GM23338 (cell line): ENCODE measurements at regions not wholly inside any gene's neighbourhood (a gene's known extent, or its start where the extent isn't known, plus 50 kb on each side); places are given as distances from the start of the nearest gene placed in this dataset.

ENCODE experiments used
- ATAC-seq: fragments of 200-7000 bp; cut with Tn5 transposase; 3 replicates; pipeline ENCODE4 v1.9.1; 2020
- DNase-seq: peaks from one replicate; pipeline ENCODE4 v3.0.0-alpha.2; 2015; ENCODE audit warnings: low spot score
- H2AFZ ChIP-seq: fragments of 200-600 bp; sonication (generic); 2 replicates; pipeline ENCODE4 v1.8.0; 2016; ENCODE audit warnings: antibody characterized with exemption, mild to moderate bottlenecking, moderate library complexity
- H3F3A ChIP-seq: fragments of 200-600 bp; sonication (generic); replicated peaks from 2 replicates; pipeline ENCODE4 v1.8.0; 2017; ENCODE audit warnings: antibody characterized with exemption, mixed run types, low read depth
- H3K27ac ChIP-seq: fragments of 200-600 bp; sonication (generic); 2 replicates; pipeline ENCODE4 v1.6.1; 2016; ENCODE audit warnings: low read depth
- H3K27me3 ChIP-seq: fragments of 200-600 bp; sonication (generic); 2 replicates; pipeline ENCODE4 v1.8.0; 2016; ENCODE audit warnings: mild to moderate bottlenecking, mixed run types, moderate library complexity; ENCODE audit not compliant: insufficient read depth
- H3K36me3 ChIP-seq: fragments of 200-600 bp; sonication (generic); 2 replicates; pipeline ENCODE4 v1.8.0; 2016; ENCODE audit warnings: mild to moderate bottlenecking; ENCODE audit not compliant: insufficient read depth
- H3K4me1 ChIP-seq: fragments of 200-600 bp; sonication (generic); 2 replicates; pipeline ENCODE4 v1.8.0; 2016; ENCODE audit warnings: mild to moderate bottlenecking, moderate library complexity; ENCODE audit not compliant: insufficient read depth
- H3K4me2 ChIP-seq: fragments of 200-600 bp; sonication (generic); 2 replicates; pipeline ENCODE4 v1.7.1; 2017; ENCODE audit warnings: mixed run types
- H3K4me3 ChIP-seq: fragments of 200-600 bp; sonication (generic); 2 replicates; pipeline ENCODE4 v1.6.1; 2016; ENCODE audit warnings: mixed run types
- H3K79me2 ChIP-seq: fragments of 200-600 bp; sonication (generic); replicated peaks from 2 replicates; pipeline ENCODE4 v1.8.0; 2017; ENCODE audit warnings: mild to moderate bottlenecking; ENCODE audit not compliant: insufficient read depth
- H3K9me2 ChIP-seq: fragments of 200-600 bp; sonication (generic); 2 replicates; pipeline ENCODE4 v1.8.0; 2017; ENCODE audit not compliant: insufficient read depth
- H4K20me1 ChIP-seq: fragments of 200-600 bp; sonication (generic); replicated peaks from 2 replicates; pipeline ENCODE4 v1.8.0; 2017; ENCODE audit warnings: mild to moderate bottlenecking; ENCODE audit not compliant: insufficient read depth
- H3K27ac Mint-ChIP-seq: 2 replicates; pipeline ENCODE4 v1.8.0; 2020; ENCODE audit warnings: inconsistent platforms, mild to moderate bottlenecking, moderate library complexity, mixed read lengths
- H3K27me3 Mint-ChIP-seq: 3 replicates; pipeline ENCODE4 v1.8.0; 2022; ENCODE audit warnings: low read depth, mild to moderate bottlenecking, moderate library complexity, mixed read lengths, inconsistent platforms; ENCODE audit not compliant: insufficient read depth, poor library complexity
- H3K36me3 Mint-ChIP-seq: 3 replicates; pipeline ENCODE4 v1.8.0; 2021; ENCODE audit warnings: low read depth, mild to moderate bottlenecking, inconsistent platforms, moderate library complexity, mixed read lengths
- H3K4me1 Mint-ChIP-seq: 3 replicates; pipeline ENCODE4 v1.8.0; 2020; ENCODE audit warnings: mild to moderate bottlenecking, inconsistent platforms, mixed read lengths
- H3K4me3 Mint-ChIP-seq: 3 replicates; pipeline ENCODE4 v1.8.0; 2021; ENCODE audit warnings: moderate library complexity, mild to moderate bottlenecking, inconsistent platforms, mixed read lengths
- H3K9me3 Mint-ChIP-seq: 3 replicates; pipeline ENCODE4 v1.8.0; 2020; ENCODE audit warnings: moderate library complexity, mild to moderate bottlenecking, inconsistent platforms, mixed read lengths
- CREB1 ChIP-seq: fragments of 250-450 bp; sonication (Bioruptor Pico); IDR thresholded peaks from 2 replicates; pipeline ENCODE4 v1.5.0; 2020; ENCODE audit warnings: low read depth, mild to moderate bottlenecking, moderate library complexity
- CTCF ChIP-seq, 2 experiments: fragments of 200-600 bp in 1 of 2; sonication (generic) in 1 of 2; conservative IDR thresholded peaks; 2 replicates each; pipeline versions ENCODE4 v1.5.1 to v1.6.1; 2016 to 2017; ENCODE audit warnings: antibody characterized with exemption in 2 of 2, low read depth in 2 of 2, mild to moderate bottlenecking in 2 of 2, moderate library complexity in 1 of 2
- EZH2phosphoT487 ChIP-seq: fragments of 200-600 bp; sonication (generic); IDR thresholded peaks from one replicate; pipeline ENCODE4 v1.8.1; 2018; ENCODE audit warnings: antibody characterized with exemption; ENCODE audit not compliant: unreplicated experiment
- JUNB ChIP-seq: IDR thresholded peaks from one replicate; pipeline ENCODE4 v1.6.1; 2016; ENCODE audit warnings: antibody characterized with exemption; ENCODE audit not compliant: unreplicated experiment
- NANOG ChIP-seq: IDR thresholded peaks from 2 replicates; pipeline ENCODE4 v1.6.1; 2016; ENCODE audit warnings: antibody characterized with exemption, borderline replicate concordance
- POLR2AphosphoS5 ChIP-seq: IDR thresholded peaks from 2 replicates; pipeline ENCODE4 v1.6.1; 2016; ENCODE audit warnings: antibody characterized with exemption, low read depth
- REST ChIP-seq: IDR thresholded peaks from one replicate; pipeline ENCODE4 v1.6.1; 2018; ENCODE audit warnings: antibody characterized with exemption; ENCODE audit not compliant: unreplicated experiment
- STAT1 ChIP-seq: IDR thresholded peaks from one replicate; pipeline ENCODE4 v1.6.1; 2016; ENCODE audit warnings: antibody characterized with exemption; ENCODE audit not compliant: unreplicated experiment
- ZNF114 ChIP-seq: fragments of 250-450 bp; sonication (Bioruptor Pico); IDR thresholded peaks from 2 replicates; pipeline ENCODE4 v1.5.0; 2020; ENCODE audit warnings: mild to moderate bottlenecking, moderate library complexity
- ZNF331 ChIP-seq: fragments of 250-450 bp; sonication (Bioruptor Pico); IDR thresholded peaks from 2 replicates; pipeline ENCODE4 v1.5.0; 2020; ENCODE audit warnings: low read depth, mild to moderate bottlenecking, moderate library complexity

- TF ChIP-seq CTCF (conservative IDR thresholded peaks at IDR 0.05; ENCODE audit: low read depth in 2 of 2) = no peak
- no peak for TF ChIP-seq ZNF114
- no peak for TF ChIP-seq NANOG
- no peak for TF ChIP-seq POLR2AphosphoS5
- TF ChIP-seq CREB1 (CRISPR knock-in tag) = no peak
These were observed 195.5 kb downstream of the BCL11A start (continued) for GRCh38 chr2:60357996-60358395.

GRCh38 chr2:60356346-60356745 is 197.1 kb downstream of the BCL11A start:
- Histone ChIP-seq H3K4me2 (no peak overlapping the region), H3F3A (no peaks in the 10 kb centered on the region), H3K27ac (no peak overlapping the region), H3K79me2 (no peaks in the 10 kb centered on the region), H2AFZ (no peak overlapping the region), H3K4me3 (no peak overlapping the region), H4K20me1 (no peaks in the 10 kb centered on the region), H3K27me3 (no peaks in the 10 kb centered on the region), H3K36me3 (no peaks in the 10 kb centered on the region), H3K9me2 (peaks cover 16% of the 10 kb centered on the region), H3K4me1 (no peaks in the 10 kb centered on the region)
- Mint-ChIP-seq H3K9me3 (no peaks in the 10 kb centered on the region), H3K36me3 (no peaks in the 10 kb centered on the region), H3K4me3 (no peak overlapping the region), H3K27me3 (no peaks in the 10 kb centered on the region), H3K4me1 (peaks cover 35% of the 10 kb centered on the region), H3K27ac (no peak overlapping the region; the same call in 1 of the 2 replicates)
- ATAC-seq (no peak), DNase-seq (no peak)
- TF ChIP-seq EZH2phosphoT487 (no peak), STAT1 (no peak), JUNB (no peak), CREB1 (CRISPR knock-in tag) (no peak)

GRCh38 chr2:60355849-60356261 is 197.6 kb downstream of the BCL11A start:
- no peak overlapping the region for H3K4me3 Mint-ChIP-seq
- peaks cover 35% of the 10 kb centered on the region for H3K4me1 Mint-ChIP-seq
- ATAC-seq (no peak), DNase-seq (no peak)
- no peak for TF ChIP-seq ZNF114
- Histone ChIP-seq H3K36me3 (no peaks in the 10 kb centered on the region), H3F3A (no peaks in the 10 kb centered on the region), H3K27ac (no peak overlapping the region), H3K79me2 (no peaks in the 10 kb centered on the region), H2AFZ (no peak overlapping the region), H3K27me3 (no peaks in the 10 kb centered on the region), H4K20me1 (no peaks in the 10 kb centered on the region), H3K9me2 (peaks cover 11% of the 10 kb centered on the region), H3K4me1 (no peaks in the 10 kb centered on the region), H3K4me3 (no peak overlapping the region), H3K4me2 (no peak overlapping the region)
- no peak overlapping the region for H3K27ac Mint-ChIP-seq
- no peaks in the 10 kb centered on the region for H3K36me3 Mint-ChIP-seq
- H3K27me3 Mint-ChIP-seq = peaks cover 1% of the 10 kb centered on the region
- no peaks in the 10 kb centered on the region for H3K9me3 Mint-ChIP-seq

- Histone ChIP-seq H3K79me2 (no peaks in the 10 kb centered on the region), H3F3A (no peaks in the 10 kb centered on the region), H3K4me1 (no peaks in the 10 kb centered on the region), H4K20me1 (no peaks in the 10 kb centered on the region), H3K4me3 (no peak overlapping the region), H3K4me2 (no peak overlapping the region), H3K27ac (no peak overlapping the region), H2AFZ (0 out of 2 replicates have a peak overlapping the region, but pooled peaks have one; percentile 56), H3K9me2 (peaks cover under 1% of the 10 kb centered on the region; the same call in 1 of the 2 replicates), H3K36me3 (no peaks in the 10 kb centered on the region), H3K27me3 (no peaks in the 10 kb centered on the region)
- Mint-ChIP-seq H3K9me3 (no peaks in the 10 kb centered on the region), H3K4me3 (no peak overlapping the region), H3K27me3 (peaks cover 1% of the 10 kb centered on the region), H3K36me3 (no peaks in the 10 kb centered on the region), H3K27ac (no peak overlapping the region), H3K4me1 (peaks cover 32% of the 10 kb centered on the region)
- DNase-seq = no peak
- ATAC-seq = no peak
- no peak for TF ChIP-seq NANOG
- no peak for TF ChIP-seq REST
- TF ChIP-seq ZNF331 = no peak
These were observed 198.7 kb downstream of the BCL11A start for GRCh38 chr2:60354713-60355112.
